K562 (cell line): ENCODE measurements at regions not wholly inside any gene's neighbourhood (a gene's known extent, or its start where the extent isn't known, plus 50 kb on each side); places are given as distances from the start of the nearest gene placed in this dataset.

Experiments used
- BDP1 ChIP-seq: IDR thresholded peaks from 3 replicates; pipeline ENCODE4 v1.6.1; 2011; ENCODE audit not compliant: insufficient read length, insufficient read depth
- BRF2 ChIP-seq: IDR thresholded peaks from 3 replicates; pipeline ENCODE4 v1.6.1; 2011; ENCODE audit warnings: borderline replicate concordance, mild to moderate bottlenecking; ENCODE audit not compliant: insufficient read length, insufficient read depth
- GTF2F1 ChIP-seq: IDR thresholded peaks from 2 replicates; pipeline ENCODE4 v1.6.1; 2011; ENCODE audit warnings: low read depth, low read length, improper control_type of control experiment
- ZNF707 ChIP-seq: fragments of 250-450 bp; sonication (Bioruptor Pico); conservative IDR thresholded peaks from 2 replicates; pipeline ENCODE4 v1.8.0; 2022; ENCODE audit warnings: inconsistent platforms, mild to moderate bottlenecking, moderate library complexity

- TF ChIP-seq BDP1: no peak
- no peak for TF ChIP-seq BRF2
- no peak for TF ChIP-seq ZNF707 (CRISPR knock-in tag)
- TF ChIP-seq GTF2F1: no peak
These were observed 722.0 kb upstream of the SOX9 start for GRCh38 chr17:71398800-71399219.
